Panc1 (cell line): ENCODE measurements at regions not wholly inside any gene's neighbourhood (a gene's known extent, or its start where the extent isn't known, plus 50 kb on each side); places are given as distances from the start of the nearest gene placed in this dataset.
"Not testable (repeated sequence)": the region's sequence is repeated elsewhere in the genome, so short reads cannot be mapped to it uniquely, and the experiment has no call there.

Source experiments
- ATAC-seq: fragments of 200-7000 bp; cut with Tn5 transposase; 2 replicates; pipeline ENCODE4 v1.9.1; 2020; ENCODE audit warnings: mild to moderate bottlenecking, moderate library complexity
- BruUV-seq: library from RNA; stranded (reverse); fragments of 400-500 nt; replicated peaks from 2 replicates; lab custom pipeline; 2021; lab: Mats Ljungman, UMichigan
- CTCF ChIA-PET: fragments of 300-600 bp; sonication (Branson Sonifier 250); formaldehyde crosslinking; loops from one replicate; lab custom pipeline; 2022; ENCODE audit warnings: antibody characterized with exemption; lab: Charles Lee
- POLR2A ChIA-PET: fragments of 300-600 bp; sonication (Branson Sonifier 250); formaldehyde crosslinking; loops from one replicate; lab custom pipeline; 2022; ENCODE audit warnings: antibody characterized with exemption; lab: Charles Lee
- DNase-seq: peaks from one replicate; pipeline ENCODE4 v3.0.0-alpha.2; 2010; ENCODE audit warnings: low read depth, low spot score
- H3K27ac ChIP-seq: 2 replicates; pipeline ENCODE4 v1.5.1; 2011; ENCODE audit warnings: mild to moderate bottlenecking, low read length, inconsistent platforms
- H3K27me3 ChIP-seq: fragments of 200-500 bp; sonication (Bioruptor generic); 2 replicates; pipeline ENCODE4 v1.6.0; 2014; ENCODE audit warnings: low read length, inconsistent platforms; ENCODE audit not compliant: control insufficient read depth, insufficient read depth
- H3K36me3 ChIP-seq: fragments of 200-500 bp; sonication (Bioruptor generic); 2 replicates; pipeline ENCODE4 v1.5.1; 2014; ENCODE audit warnings: inconsistent platforms, mild to moderate bottlenecking, low read length, moderate library complexity; ENCODE audit not compliant: control insufficient read depth, insufficient read depth
- H3K4me1 ChIP-seq: 2 replicates; pipeline ENCODE4 v1.5.1; 2011; ENCODE audit warnings: inconsistent platforms, mild to moderate bottlenecking, low read length, moderate library complexity; ENCODE audit not compliant: control insufficient read depth, insufficient read depth
- H3K4me3 ChIP-seq, 2 experiments: 2 replicates each; pipeline ENCODE4 v1.5.1; 2011 to 2012; ENCODE audit warnings: low read depth in 2 of 2, low read length in 2 of 2, mild to moderate bottlenecking in 2 of 2, inconsistent platforms in 1 of 2, moderate library complexity in 1 of 2
- H3K9me3 ChIP-seq: fragments of 200-500 bp; sonication (Bioruptor generic); 2 replicates; pipeline ENCODE4 v1.5.1; 2014; ENCODE audit warnings: low read depth, mild to moderate bottlenecking, inconsistent platforms, low read length, moderate library complexity; ENCODE audit not compliant: control insufficient read depth, insufficient read depth
- CTCF ChIP-seq: fragments of 450-650 bp; IDR thresholded peaks from 2 replicates; pipeline ENCODE4 v1.5.1; 2017; ENCODE audit warnings: mild to moderate bottlenecking
- POLR2AphosphoS5 ChIP-seq: IDR thresholded peaks from 2 replicates; pipeline ENCODE4 v1.6.1; 2012; ENCODE audit warnings: mild to moderate bottlenecking, low read depth, low read length, moderate library complexity
- REST ChIP-seq, 2 experiments: IDR thresholded peaks; 2 replicates each; pipeline ENCODE4 v1.6.1; 2011 to 2012; ENCODE audit warnings: low read depth in 2 of 2, control low read depth in 1 of 2, low read length in 1 of 2, mild to moderate bottlenecking in 1 of 2, moderate library complexity in 1 of 2; ENCODE audit not compliant: insufficient read depth in 1 of 2
- SIN3A ChIP-seq: IDR thresholded peaks from 2 replicates; pipeline ENCODE4 v1.6.1; 2012; ENCODE audit warnings: low read depth, mild to moderate bottlenecking, low read length, moderate library complexity, borderline replicate concordance; ENCODE audit not compliant: insufficient read depth
- TCF7L2 ChIP-seq: IDR thresholded peaks from 2 replicates; pipeline ENCODE4 v1.6.1; 2011; ENCODE audit warnings: mild to moderate bottlenecking, low read depth, low read length, inconsistent platforms
- in situ Hi-C: cut with HindIII; loops from 2 replicates; pipeline ENCODE4 v1.10.0; 2016; ENCODE audit warnings: low sequenced_read_pairs, low pct_unique_long_range_greater_than_20kb
- intact Hi-C: fragments of 100-400 bp; cut with micrococcal nuclease; formaldehyde crosslinking; loops from one replicate; pipeline ENCODE4 v1.10.0; 2022; ENCODE audit not compliant: unreplicated experiment

- ChIA-PET POLR2A (no interaction called here), CTCF (no interaction called here)
- no peak overlapping the region for H3K27ac ChIP-seq
- H3K4me1 ChIP-seq: peaks cover 4% of the 10 kb centered on the region; the same call in 1 of the 2 replicates
- in situ Hi-C loops (no loop called here), intact Hi-C loops (no loop called here)
- no peak overlapping the region for H3K4me3 ChIP-seq
- DNase-seq: no peak
- no TSS peak for BruUV-seq
- H3K9me3 ChIP-seq: no peaks in the 10 kb centered on the region
- ATAC-seq: no peak
- no peaks in the 10 kb centered on the region for H3K27me3 ChIP-seq
- H3K36me3 ChIP-seq: no peaks in the 10 kb centered on the region
- TF ChIP-seq CTCF (no peak), SIN3A (no peak), POLR2AphosphoS5 (no peak), REST (IDR thresholded peaks at IDR 0.05; ENCODE audit: insufficient read depth in 1 of 2, low read depth in 2 of 2, low read length in 1 of 2) (no peak), TCF7L2 (no peak)
Observed at GRCh38 chr18:35905436-35905835, 67.0 kb upstream of the RMP24 start.

DNA sequence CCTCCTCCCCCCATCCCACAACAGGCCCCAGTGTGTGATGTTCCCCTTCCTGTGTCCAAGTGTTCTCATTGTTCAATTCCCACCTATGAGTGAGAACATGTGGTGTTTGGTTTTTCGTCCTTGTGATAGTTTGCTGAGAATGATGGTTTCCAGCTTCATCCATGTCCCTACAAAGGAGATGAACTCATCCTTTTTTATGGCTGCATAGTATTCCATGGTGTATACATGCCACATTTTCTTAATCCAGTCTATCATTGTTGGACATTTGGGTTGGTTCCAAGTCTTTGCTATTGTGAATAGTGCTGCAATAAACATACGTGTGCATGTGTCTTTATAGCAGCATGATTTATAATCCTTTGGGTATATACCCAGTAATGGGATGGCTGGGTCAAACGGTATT lies 66.2 kb upstream of the RMP24 start:
- POLR2A ChIA-PET, BruUV-seq, ATAC-seq, H3K27me3 ChIP-seq, H3K9me3 ChIP-seq, DNase-seq, H3K36me3 ChIP-seq, H3K27ac ChIP-seq, intact Hi-C loops, H3K4me3 ChIP-seq, H3K4me1 ChIP-seq, in situ Hi-C loops, CTCF ChIA-PET: not testable (repeated sequence)

- no peaks in the 10 kb centered on the region for H3K27me3 ChIP-seq
- in situ Hi-C loops: no loop called here
- BruUV-seq: no TSS peak
- DNase-seq (no peak), ATAC-seq (no peak)
- H3K4me1 ChIP-seq: peaks cover 1% of the 10 kb centered on the region; the same call in 1 of the 2 replicates
- no peak overlapping the region for H3K27ac ChIP-seq
- no peak for TF ChIP-seq SIN3A
- TF ChIP-seq REST (IDR thresholded peaks at IDR 0.05; ENCODE audit: insufficient read depth in 1 of 2, low read depth in 2 of 2, low read length in 1 of 2): no peak
- no peak for TF ChIP-seq TCF7L2
- TF ChIP-seq CTCF: no peak
- TF ChIP-seq POLR2AphosphoS5: no peak
- intact Hi-C loops: no loop called here
- CTCF ChIA-PET: no interaction called here
- no peak overlapping the region for H3K4me3 ChIP-seq
- no peaks in the 10 kb centered on the region for H3K9me3 ChIP-seq
- H3K36me3 ChIP-seq: no peaks in the 10 kb centered on the region
- POLR2A ChIA-PET: no interaction called here
Observed at GRCh38 chr18:35910327-35910726, 62.2 kb upstream of the RMP24 start.
